GM12875 (cell line): ENCODE measurements at regions not wholly inside any gene's neighbourhood (a gene's known extent, or its start where the extent isn't known, plus 50 kb on each side); places are given as distances from the start of the nearest gene placed in this dataset.

Experiments
- H3K4me3 ChIP-seq: one replicate; pipeline ENCODE4 v1.5.1; 2011; ENCODE audit warnings: low read depth, low read length, control low read depth
- TF ChIP-seq, protein P1 (sequence below): IDR thresholded peaks from 2 replicates; pipeline ENCODE4 v1.5.1; 2011; ENCODE audit warnings: low read depth, mild to moderate bottlenecking, control low read depth, inconsistent platforms, low read length, moderate library complexity, borderline replicate concordance; ENCODE audit not compliant: insufficient read depth

DNA sequence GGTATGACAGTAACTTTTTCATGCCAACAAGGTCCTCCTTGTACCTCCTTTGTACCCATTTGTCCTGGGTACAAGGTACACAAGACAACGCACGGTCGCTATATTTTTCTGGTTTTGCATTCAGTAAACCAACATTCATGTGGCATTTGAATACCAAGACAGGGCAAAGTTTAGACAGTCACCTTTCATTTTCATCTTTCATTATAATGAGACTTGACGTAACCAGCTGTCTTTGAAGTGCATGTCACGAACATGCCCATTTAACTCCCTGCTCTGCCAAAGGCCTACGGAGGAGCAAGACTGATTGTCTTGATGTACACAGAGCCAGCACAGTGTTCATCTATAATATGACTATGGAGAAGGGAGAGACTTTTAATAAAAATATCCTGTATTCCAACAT lies 91.0 kb downstream of the SETD4 start:
- H3K4me3 ChIP-seq, result no peak overlapping the region
- TF ChIP-seq, protein P1, sequence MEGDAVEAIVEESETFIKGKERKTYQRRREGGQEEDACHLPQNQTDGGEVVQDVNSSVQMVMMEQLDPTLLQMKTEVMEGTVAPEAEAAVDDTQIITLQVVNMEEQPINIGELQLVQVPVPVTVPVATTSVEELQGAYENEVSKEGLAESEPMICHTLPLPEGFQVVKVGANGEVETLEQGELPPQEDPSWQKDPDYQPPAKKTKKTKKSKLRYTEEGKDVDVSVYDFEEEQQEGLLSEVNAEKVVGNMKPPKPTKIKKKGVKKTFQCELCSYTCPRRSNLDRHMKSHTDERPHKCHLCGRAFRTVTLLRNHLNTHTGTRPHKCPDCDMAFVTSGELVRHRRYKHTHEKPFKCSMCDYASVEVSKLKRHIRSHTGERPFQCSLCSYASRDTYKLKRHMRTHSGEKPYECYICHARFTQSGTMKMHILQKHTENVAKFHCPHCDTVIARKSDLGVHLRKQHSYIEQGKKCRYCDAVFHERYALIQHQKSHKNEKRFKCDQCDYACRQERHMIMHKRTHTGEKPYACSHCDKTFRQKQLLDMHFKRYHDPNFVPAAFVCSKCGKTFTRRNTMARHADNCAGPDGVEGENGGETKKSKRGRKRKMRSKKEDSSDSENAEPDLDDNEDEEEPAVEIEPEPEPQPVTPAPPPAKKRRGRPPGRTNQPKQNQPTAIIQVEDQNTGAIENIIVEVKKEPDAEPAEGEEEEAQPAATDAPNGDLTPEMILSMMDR, result no peak

- no peak overlapping the region for H3K4me3 ChIP-seq
- TF ChIP-seq, protein P1, result no peak
Observed at GRCh38 chr21:35968564-35968963, 91.8 kb downstream of the SETD4 start.

DNA sequence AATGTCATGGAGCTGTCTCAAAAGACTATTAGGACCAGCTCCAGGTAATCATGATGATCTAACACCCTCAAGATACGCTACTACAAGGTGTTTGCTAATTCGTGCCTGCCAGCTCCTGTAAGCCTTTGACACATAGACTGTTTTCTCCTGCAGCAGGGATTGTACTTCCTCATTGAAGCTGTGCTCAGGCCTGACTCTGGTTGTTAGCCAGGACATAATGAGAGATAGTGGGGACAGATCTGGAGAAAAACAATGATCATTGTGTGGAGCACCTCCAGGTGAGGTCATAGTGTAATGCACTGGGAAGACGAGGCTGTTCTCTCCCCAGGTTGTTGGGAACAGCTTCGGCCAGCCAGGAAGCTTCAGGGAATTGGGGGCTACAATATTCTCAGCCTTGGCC lies 94.6 kb downstream of the SETD4 start:
- H3K4me3 ChIP-seq, result no peak overlapping the region
- TF ChIP-seq, protein P1, result no peak

- TF ChIP-seq, protein P1, result no peak
- H3K4me3 ChIP-seq, result no peak overlapping the region
Observed at GRCh38 chr21:35963920-35964451, 96.3 kb downstream of the SETD4 start.

- H3K4me3 ChIP-seq, result no peak overlapping the region
- TF ChIP-seq, protein P1, result no peak
Observed at GRCh38 chr21:35962917-35963316, 97.4 kb downstream of the SETD4 start.

- no peak overlapping the region for H3K4me3 ChIP-seq
- TF ChIP-seq, protein P1, result no peak
Observed at GRCh38 chr21:35954066-35954465, 106.3 kb downstream of the SETD4 start.

- TF ChIP-seq, protein P1, result no peak
- H3K4me3 ChIP-seq, result no peak overlapping the region
Observed at GRCh38 chr21:35953597-35953996, 106.7 kb downstream of the SETD4 start.
